HL-60 (cell line): ENCODE measurements at regions not wholly inside any gene's neighbourhood (a gene's known extent, or its start where the extent isn't known, plus 50 kb on each side); places are given as distances from the start of the nearest gene placed in this dataset.

ENCODE experiments used
- DNase-seq, 2 experiments: peaks; one replicate each; pipeline ENCODE4 v3.0.0-alpha.2; 2010 to 2020; ENCODE audit warnings: low read depth in 1 of 2, low spot score in 1 of 2
- H3K27ac ChIP-seq: fragments of 250-450 bp; sonication (Bioruptor Pico); replicated peaks from 2 replicates; pipeline ENCODE4 v1.5.1; 2020; ENCODE audit warnings: mild to moderate bottlenecking, moderate library complexity
- H3K27me3 ChIP-seq: fragments of 250-450 bp; sonication (Bioruptor Pico); 2 replicates; pipeline ENCODE4 v1.5.1; 2021; ENCODE audit warnings: mild to moderate bottlenecking, moderate library complexity; ENCODE audit not compliant: insufficient read depth, poor library complexity, severe bottlenecking
- H3K4me3 ChIP-seq: replicated peaks from 2 replicates; pipeline ENCODE4 v1.5.1; 2011; ENCODE audit warnings: mild to moderate bottlenecking, control low read depth, low read length; ENCODE audit not compliant: insufficient read depth
- GABPA ChIP-seq: IDR thresholded peaks from 2 replicates; pipeline ENCODE4 v1.6.1; 2012; ENCODE audit warnings: low read depth
- SPI1 ChIP-seq: IDR thresholded peaks from 2 replicates; pipeline ENCODE4 v1.6.1; 2012; ENCODE audit warnings: low read depth, mild to moderate bottlenecking, borderline replicate concordance
- TF ChIP-seq, protein P1 (sequence below): IDR thresholded peaks from one replicate; pipeline ENCODE4 v1.5.1; 2011; ENCODE audit warnings: low read length, control low read depth, inconsistent platforms; ENCODE audit not compliant: insufficient read depth

- H3K27me3 ChIP-seq: no peaks in the 10 kb centered on the region
- TF ChIP-seq SPI1 (peak; percentile 95), GABPA (no peak)
- TF ChIP-seq, protein P1, sequence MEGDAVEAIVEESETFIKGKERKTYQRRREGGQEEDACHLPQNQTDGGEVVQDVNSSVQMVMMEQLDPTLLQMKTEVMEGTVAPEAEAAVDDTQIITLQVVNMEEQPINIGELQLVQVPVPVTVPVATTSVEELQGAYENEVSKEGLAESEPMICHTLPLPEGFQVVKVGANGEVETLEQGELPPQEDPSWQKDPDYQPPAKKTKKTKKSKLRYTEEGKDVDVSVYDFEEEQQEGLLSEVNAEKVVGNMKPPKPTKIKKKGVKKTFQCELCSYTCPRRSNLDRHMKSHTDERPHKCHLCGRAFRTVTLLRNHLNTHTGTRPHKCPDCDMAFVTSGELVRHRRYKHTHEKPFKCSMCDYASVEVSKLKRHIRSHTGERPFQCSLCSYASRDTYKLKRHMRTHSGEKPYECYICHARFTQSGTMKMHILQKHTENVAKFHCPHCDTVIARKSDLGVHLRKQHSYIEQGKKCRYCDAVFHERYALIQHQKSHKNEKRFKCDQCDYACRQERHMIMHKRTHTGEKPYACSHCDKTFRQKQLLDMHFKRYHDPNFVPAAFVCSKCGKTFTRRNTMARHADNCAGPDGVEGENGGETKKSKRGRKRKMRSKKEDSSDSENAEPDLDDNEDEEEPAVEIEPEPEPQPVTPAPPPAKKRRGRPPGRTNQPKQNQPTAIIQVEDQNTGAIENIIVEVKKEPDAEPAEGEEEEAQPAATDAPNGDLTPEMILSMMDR: no peak
- peak; percentile 28 to 59 for DNase-seq
- H3K27ac ChIP-seq: peak overlapping the region; percentile 43
- H3K4me3 ChIP-seq: no peak overlapping the region
These were observed 49.8 kb upstream of the GADD45A start for GRCh38 chr1:67635055-67635809.
